RPMI7951 (cell line): ENCODE measurements at regions not wholly inside any gene's neighbourhood (a gene's known extent, or its start where the extent isn't known, plus 50 kb on each side); places are given as distances from the start of the nearest gene placed in this dataset.
"Not testable (repeated sequence)": the region's sequence is repeated elsewhere in the genome, so short reads cannot be mapped to it uniquely, and the experiment has no call there.

Source experiments
- DNase-seq: peaks from one replicate; pipeline ENCODE4 v3.0.0-alpha.2; 2012; ENCODE audit warnings: low read depth

DNA sequence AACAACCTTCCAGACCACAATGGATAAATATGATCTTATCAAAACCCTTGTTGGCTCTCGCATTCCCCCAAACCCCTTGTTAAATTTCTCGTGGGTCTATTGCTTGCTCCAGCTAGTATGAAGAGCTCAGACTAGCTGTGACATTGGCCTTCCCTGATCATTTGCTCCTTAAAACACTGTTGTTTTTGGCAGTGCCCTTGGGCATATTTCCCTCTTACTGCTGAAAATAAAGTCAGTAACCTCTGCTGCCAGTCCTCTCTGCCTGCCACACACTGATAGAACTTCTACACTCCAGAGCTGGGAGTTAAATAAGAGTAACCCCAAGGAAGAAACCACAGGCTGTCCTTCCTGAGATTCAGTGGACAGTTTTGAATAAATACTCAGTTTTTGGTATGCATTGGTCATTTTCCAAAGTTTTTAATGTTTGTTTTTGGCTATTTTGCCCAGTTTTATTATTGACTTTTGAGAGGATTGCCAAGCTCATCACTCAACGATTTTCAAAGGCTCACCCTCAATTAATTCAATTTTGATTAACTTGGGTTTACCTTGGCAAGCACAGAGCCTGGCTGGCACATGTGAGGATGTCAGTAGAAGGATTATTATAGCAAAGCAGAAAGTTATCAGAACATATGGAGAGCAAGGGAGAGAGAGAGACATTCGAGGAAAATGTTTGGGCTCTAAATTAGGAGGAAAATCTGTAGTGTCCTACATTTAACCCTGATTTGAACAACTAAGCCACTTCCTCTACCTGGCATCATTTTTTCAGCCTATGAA, 84.3 kb upstream of the SYN3 start:
- no peak for DNase-seq

DNA sequence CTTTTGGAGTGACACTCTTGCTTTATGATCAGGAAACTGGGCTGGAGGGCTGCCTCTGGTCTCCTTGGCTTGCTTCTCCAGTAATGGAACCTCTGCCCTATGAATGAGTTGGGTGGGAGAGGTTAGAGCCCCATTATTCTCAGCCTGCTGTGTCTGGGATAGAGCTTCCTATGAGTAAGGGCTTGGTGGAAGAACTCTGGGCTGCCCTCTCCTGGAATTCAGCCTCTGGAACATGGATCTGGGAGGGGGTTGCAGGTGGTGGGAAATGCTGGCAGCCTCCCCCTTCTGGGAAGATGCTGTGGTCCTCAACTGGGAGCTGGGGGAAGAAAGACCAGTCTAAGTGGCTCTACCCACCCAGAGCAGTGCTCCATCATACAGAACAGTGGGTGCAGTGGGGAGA, 81.8 kb upstream of the SYN3 start:
- DNase-seq, result no peak

GRCh38 chr22:33138333-33138732, 80.2 kb upstream of the SYN3 start:
- not testable (repeated sequence) for DNase-seq

- no peak for DNase-seq
These were observed 72.3 kb upstream of the SYN3 start for GRCh38 chr22:33130473-33130872.

DNA sequence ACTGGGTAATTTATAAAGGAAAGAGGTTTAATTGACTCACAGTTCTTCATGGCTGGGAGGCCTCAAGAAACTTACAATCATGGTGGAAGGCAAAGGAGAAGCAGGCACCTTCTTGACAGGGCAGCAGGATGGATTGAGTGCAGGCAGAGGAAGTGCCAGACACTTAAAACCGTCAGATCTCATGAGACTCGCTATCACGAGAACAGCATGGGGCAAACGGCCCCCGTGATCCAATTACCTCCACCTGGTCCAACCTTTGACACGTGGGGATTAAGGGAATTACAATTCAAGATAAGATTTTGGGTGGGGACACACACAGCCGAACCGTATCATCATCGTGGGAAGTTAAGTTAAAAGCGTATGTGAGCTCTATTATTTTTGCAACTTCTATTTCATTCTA, 71.4 kb upstream of the SYN3 start:
- DNase-seq, result no peak

GRCh38 chr22:33126881-33127280, 68.7 kb upstream of the SYN3 start:
- no peak for DNase-seq

DNA sequence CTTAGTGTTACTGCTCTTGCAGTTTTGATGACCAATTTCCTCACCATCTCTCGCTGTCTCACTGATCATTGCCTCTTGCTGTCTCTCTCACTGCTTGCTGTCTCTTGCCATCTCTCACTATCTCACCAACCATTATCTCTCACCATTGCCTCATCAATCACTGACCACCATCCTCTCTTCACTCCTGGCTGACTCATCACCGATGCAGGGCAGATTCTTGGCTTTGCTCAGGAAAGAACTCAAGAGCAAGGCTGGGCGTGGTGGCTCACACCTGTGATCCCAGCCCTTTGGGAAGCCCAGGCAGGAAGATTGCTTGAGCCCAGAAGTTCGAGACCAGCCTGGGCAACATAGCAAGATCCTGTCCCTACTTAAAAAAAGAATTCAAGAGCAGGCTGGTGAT, 66.3 kb upstream of the SYN3 start:
- DNase-seq, result no peak

DNA sequence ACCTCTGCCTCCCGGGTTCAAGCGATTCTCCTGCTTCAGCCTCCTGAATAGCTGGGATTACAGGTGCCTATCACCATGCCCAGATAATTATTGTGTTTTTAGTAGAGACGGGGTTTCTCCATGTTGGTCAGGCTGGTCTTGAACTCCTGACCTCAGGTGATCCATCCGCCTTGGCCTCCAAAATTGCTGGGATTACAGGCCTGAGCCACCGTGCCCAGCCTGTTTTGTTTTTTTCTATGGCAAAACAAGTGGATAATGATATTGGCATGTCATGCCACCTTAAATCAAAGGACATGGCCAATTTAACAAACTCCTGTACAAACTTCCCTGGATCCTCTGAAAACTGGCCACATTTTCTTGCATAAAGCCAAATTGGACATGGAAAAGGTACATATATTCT, 64.3 kb upstream of the SYN3 start:
- not testable (repeated sequence) for DNase-seq

GRCh38 chr22:33119044-33119443, 60.9 kb upstream of the SYN3 start:
- DNase-seq, result no peak

DNA sequence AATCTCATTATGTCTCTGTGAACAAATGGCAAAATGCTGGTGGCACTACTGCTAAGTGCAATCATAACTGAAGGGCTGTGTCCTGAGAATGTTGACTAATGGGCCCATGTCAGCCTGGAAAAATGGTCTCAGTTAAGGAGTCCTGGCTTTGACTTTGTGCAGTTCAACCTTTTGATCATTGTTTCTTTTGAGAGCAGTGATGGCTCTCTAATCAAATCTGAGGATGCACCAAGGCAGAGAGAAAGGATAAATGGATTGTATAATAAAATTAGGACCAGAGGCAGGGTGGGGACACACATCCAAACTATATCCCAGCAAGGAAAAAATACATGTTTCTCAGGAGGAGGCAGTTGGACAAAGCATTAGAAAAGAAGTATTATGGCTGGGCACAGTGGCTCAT, 59.6 kb upstream of the SYN3 start:
- DNase-seq, result no peak

DNA sequence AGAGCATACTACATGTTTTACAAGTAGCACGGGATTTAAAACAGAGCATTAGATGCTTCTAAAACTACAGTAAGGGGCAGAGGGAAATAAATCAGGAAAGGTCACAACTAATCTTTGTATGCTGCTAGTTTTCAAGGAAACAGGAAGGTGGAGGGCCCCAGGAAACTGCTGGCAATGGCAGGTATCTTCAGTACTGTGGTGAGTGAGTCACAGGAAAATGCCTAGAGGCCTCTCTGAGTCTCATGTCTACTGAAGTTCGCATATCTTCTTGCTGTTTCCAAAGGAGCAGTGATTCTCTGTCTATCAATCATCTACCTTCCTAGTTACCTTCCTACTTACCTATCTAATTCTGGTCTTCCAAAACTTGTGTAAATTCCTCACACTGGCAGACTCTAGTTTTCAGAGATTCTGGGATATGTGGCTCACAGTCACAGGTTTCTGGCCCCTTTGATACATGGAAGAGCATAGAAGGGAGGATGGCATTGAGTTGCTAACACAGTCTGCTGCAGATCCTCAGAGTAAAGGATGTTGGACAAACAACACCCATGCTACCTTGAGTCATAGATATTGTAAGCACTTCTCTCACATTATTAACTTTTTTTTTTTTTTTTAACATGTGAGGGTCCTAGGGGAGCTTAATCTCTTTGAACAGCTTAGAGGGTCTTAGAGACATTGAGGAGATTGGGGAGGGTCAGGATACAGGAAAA, 58.8 kb upstream of the SYN3 start:
- DNase-seq, result peak; percentile 78

- peak; percentile 76 for DNase-seq
These were observed 56.4 kb upstream of the SYN3 start for GRCh38 chr22:33114565-33114964.

- DNase-seq, result no peak
These were observed 54.4 kb upstream of the SYN3 start for GRCh38 chr22:33112580-33112979.

DNA sequence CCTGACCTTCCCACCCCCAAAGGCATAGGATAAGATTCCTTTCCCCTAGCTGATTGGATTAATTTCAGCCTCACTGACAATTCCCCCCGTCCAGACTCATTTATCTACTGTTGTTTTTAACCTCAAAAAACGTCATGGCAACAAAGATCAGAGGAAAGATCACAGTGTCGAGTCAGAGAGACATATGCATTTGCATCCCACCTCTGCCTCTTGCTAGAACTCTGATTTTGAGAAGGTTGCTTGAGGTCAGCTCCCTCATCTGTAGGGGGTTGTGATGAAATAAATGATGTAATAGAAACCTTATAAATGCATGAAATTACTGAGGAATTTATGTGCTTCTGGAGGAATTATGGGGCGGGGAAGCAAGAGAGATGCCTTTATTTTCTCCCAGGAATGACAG, 53.3 kb upstream of the SYN3 start:
- no peak for DNase-seq

- no peak for DNase-seq
These were observed 52.5 kb upstream of the SYN3 start for GRCh38 chr22:33110562-33111163.

GRCh38 chr22:33109514-33110430, 51.6 kb upstream of the SYN3 start:
- no peak for DNase-seq

DNA sequence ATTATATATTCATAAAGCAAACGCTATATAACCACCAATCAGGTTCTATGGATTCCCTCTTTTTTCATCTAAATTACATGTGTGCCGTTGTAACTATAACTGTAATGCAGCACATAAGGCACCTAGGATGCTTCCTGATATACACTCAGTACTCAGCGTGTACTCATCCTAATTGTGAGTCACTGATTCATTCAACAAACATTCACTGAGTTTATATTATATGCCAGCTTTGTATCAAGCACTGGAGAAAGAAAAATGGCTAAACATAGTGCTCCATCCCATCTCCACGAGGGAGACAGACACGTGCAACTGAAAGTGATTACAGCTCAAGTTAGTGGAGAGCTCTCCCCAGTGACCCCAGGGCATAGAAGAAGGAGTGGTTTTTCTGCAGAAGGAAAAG, 49.9 kb upstream of the SYN3 start:
- DNase-seq, result peak; percentile 23
